ENCODE measurements at regions not wholly inside any gene's neighbourhood (a gene's known extent, or its start where the extent isn't known, plus 50 kb on each side); places are given as distances from the start of the nearest gene placed in this dataset.

- Histone ChIP-seq H3K4me1 (ENCODE audit: control insufficient read depth in 2 of 2, insufficient read depth in 2 of 2, low read length in 2 of 2) (no peaks in the 10 kb centered on the region), H3K9me3 (ENCODE audit: control insufficient read depth in 2 of 3, low read length in 3 of 3) (no peaks in the 10 kb centered on the region), H3K27ac (ENCODE audit: low read depth, low read length) (no peak overlapping the region), H3K4me3 (ENCODE audit: low read length) (no peak overlapping the region), H3K36me3 (ENCODE audit: control insufficient read depth in 2 of 3, insufficient read depth in 3 of 3, low read length in 3 of 3) (no peaks in the 10 kb centered on the region), H3K27me3 (ENCODE audit: control insufficient read depth in 2 of 2, insufficient read depth in 2 of 2, low read length in 2 of 2) (no peaks in the 10 kb centered on the region)
- DNase-seq: no peak
- Mint-ChIP-seq H3K9me3 (peaks cover 0 to 18% (median 4%) of the 10 kb centered on the region in 11 donors), H3K4me3 (no peak overlapping the region), H3K4me1 (no peaks in the 10 kb centered on the region), H3K36me3 (no peaks in the 10 kb centered on the region), H3K27ac (no peak overlapping the region), H3K27me3 (peaks cover 0 to 5% (median 3%) of the 10 kb centered on the region in 5 donors)
- intact Hi-C loops (cut with micrococcal nuclease): no loop called here
- POLR2A ChIA-PET: no interaction called here
- CTCF ChIA-PET: interaction anchor here (0.6 kb wide), 1 partner anchor 44 kb away, joined by 3 read pairs; no protein-coding TSS in a partner anchor
- ATAC-seq: no peak
These were observed 271.0 kb upstream of the COBL start for GRCh38 chr7:51587604-51588003.

- Mint-ChIP-seq H3K27ac (no peak overlapping the region), H3K9me3 (peaks cover 4 to 27% (median 14%) of the 10 kb centered on the region in 11 donors), H3K4me3 (no peak overlapping the region), H3K36me3 (no peaks in the 10 kb centered on the region), H3K4me1 (no peaks in the 10 kb centered on the region), H3K27me3 (no peaks in the 10 kb centered on the region)
- Histone ChIP-seq H3K4me1 (ENCODE audit: control insufficient read depth in 2 of 2, insufficient read depth in 2 of 2, low read length in 2 of 2) (no peaks in the 10 kb centered on the region), H3K4me3 (ENCODE audit: low read length) (no peak overlapping the region), H3K27ac (ENCODE audit: low read depth, low read length) (no peak overlapping the region), H3K9me3 (ENCODE audit: control insufficient read depth in 2 of 3, low read length in 3 of 3) (no peaks in the 10 kb centered on the region), H3K27me3 (ENCODE audit: control insufficient read depth in 2 of 2, insufficient read depth in 2 of 2, low read length in 2 of 2) (no peaks in the 10 kb centered on the region), H3K36me3 (ENCODE audit: control insufficient read depth in 2 of 3, insufficient read depth in 3 of 3, low read length in 3 of 3) (no peaks in the 10 kb centered on the region)
- no peak for DNase-seq
- no peak for ATAC-seq
- POLR2A ChIA-PET: no interaction called here
- intact Hi-C loops (cut with micrococcal nuclease): no loop called here
- CTCF ChIA-PET: interaction anchor here (0.5 kb wide), 1 partner anchor 32 kb away, joined by 3 read pairs; no protein-coding TSS in a partner anchor
These were observed 260.8 kb upstream of the COBL start for GRCh38 chr7:51577390-51577789.

- Histone ChIP-seq H3K36me3 (ENCODE audit: control insufficient read depth in 2 of 3, insufficient read depth in 3 of 3, low read length in 3 of 3) (no peaks in the 10 kb centered on the region), H3K4me1 (ENCODE audit: control insufficient read depth in 2 of 2, insufficient read depth in 2 of 2, low read length in 2 of 2) (no peaks in the 10 kb centered on the region), H3K9me3 (ENCODE audit: control insufficient read depth in 2 of 3, low read length in 3 of 3) (no peaks in the 10 kb centered on the region), H3K4me3 (ENCODE audit: low read length) (no peak overlapping the region), H3K27ac (ENCODE audit: low read depth, low read length) (no peak overlapping the region), H3K27me3 (ENCODE audit: control insufficient read depth in 2 of 2, insufficient read depth in 2 of 2, low read length in 2 of 2) (no peaks in the 10 kb centered on the region)
- no peak for ATAC-seq
- intact Hi-C loops (cut with micrococcal nuclease): no loop called here
- Mint-ChIP-seq H3K4me1 (no peaks in the 10 kb centered on the region), H3K9me3 (peaks cover 2 to 22% (median 13%) of the 10 kb centered on the region in 11 donors), H3K27me3 (no peaks in the 10 kb centered on the region), H3K36me3 (no peaks in the 10 kb centered on the region), H3K27ac (no peak overlapping the region), H3K4me3 (no peak overlapping the region)
- CTCF ChIA-PET: no interaction called here
- POLR2A ChIA-PET: no interaction called here
- no peak for DNase-seq
These were observed 253.0 kb upstream of the COBL start for GRCh38 chr7:51569581-51569980.

- POLR2A ChIA-PET: no interaction called here
- H3K36me3 ChIP-seq (ENCODE audit: control insufficient read depth in 2 of 3, insufficient read depth in 3 of 3, low read length in 3 of 3): no peaks in the 10 kb centered on the region
- H3K4me3 ChIP-seq (ENCODE audit: low read length): no peak overlapping the region
- CTCF ChIA-PET: no interaction called here
- H3K27me3 ChIP-seq (ENCODE audit: control insufficient read depth in 2 of 2, insufficient read depth in 2 of 2, low read length in 2 of 2): no peaks in the 10 kb centered on the region
- no peak for ATAC-seq
- Mint-ChIP-seq H3K36me3 (no peaks in the 10 kb centered on the region), H3K9me3 (peaks cover 2 to 20% (median 11%) of the 10 kb centered on the region in 11 donors), H3K4me3 (no peak overlapping the region), H3K27ac (no peak overlapping the region), H3K4me1 (no peaks in the 10 kb centered on the region), H3K27me3 (no peaks in the 10 kb centered on the region)
- H3K4me1 ChIP-seq (ENCODE audit: control insufficient read depth in 2 of 2, insufficient read depth in 2 of 2, low read length in 2 of 2): no peaks in the 10 kb centered on the region
- intact Hi-C loops (cut with micrococcal nuclease): no loop called here
- H3K27ac ChIP-seq (ENCODE audit: low read depth, low read length): no peak overlapping the region
- DNase-seq: no peak
- no peaks in the 10 kb centered on the region for H3K9me3 ChIP-seq (ENCODE audit: control insufficient read depth in 2 of 3, low read length in 3 of 3)
These were observed 252.6 kb upstream of the COBL start for GRCh38 chr7:51569176-51569575.

- Mint-ChIP-seq H3K27ac (no peak overlapping the region), H3K4me1 (no peaks in the 10 kb centered on the region), H3K9me3 (peaks cover 1 to 45% (median 20%) of the 10 kb centered on the region in 11 donors), H3K4me3 (no peak overlapping the region), H3K36me3 (peaks cover 0 to 4% (median 0%) of the 10 kb centered on the region in 5 donors), H3K27me3 (peaks cover 0 to 4% (median 0%) of the 10 kb centered on the region in 5 donors)
- ATAC-seq (no peak), DNase-seq (no peak)
- ChIA-PET POLR2A (no interaction called here), CTCF (no interaction called here)
- H3K27ac ChIP-seq (ENCODE audit: low read depth, low read length): no peak overlapping the region
- no peaks in the 10 kb centered on the region for H3K4me1 ChIP-seq (ENCODE audit: control insufficient read depth in 2 of 2, insufficient read depth in 2 of 2, low read length in 2 of 2)
- H3K4me3 ChIP-seq (ENCODE audit: low read length): no peak overlapping the region
- intact Hi-C loops (cut with micrococcal nuclease): no loop called here
- no peaks in the 10 kb centered on the region for H3K27me3 ChIP-seq (ENCODE audit: control insufficient read depth in 2 of 2, insufficient read depth in 2 of 2, low read length in 2 of 2)
- no peaks in the 10 kb centered on the region for H3K9me3 ChIP-seq (ENCODE audit: control insufficient read depth in 2 of 3, low read length in 3 of 3)
- H3K36me3 ChIP-seq (ENCODE audit: control insufficient read depth in 2 of 3, insufficient read depth in 3 of 3, low read length in 3 of 3): no peaks in the 10 kb centered on the region
These were observed 234.5 kb upstream of the COBL start for GRCh38 chr7:51551070-51551469.

- no peak overlapping the region for H3K27ac Mint-ChIP-seq
- DNase-seq (no peak), ATAC-seq (no peak)
- intact Hi-C loops (cut with micrococcal nuclease): no loop called here
- POLR2A ChIA-PET: no interaction called here
- no peaks in the 10 kb centered on the region for H3K27me3 ChIP-seq (ENCODE audit: control insufficient read depth in 2 of 2, insufficient read depth in 2 of 2, low read length in 2 of 2)
- H3K4me1 ChIP-seq (ENCODE audit: control insufficient read depth in 2 of 2, insufficient read depth in 2 of 2, low read length in 2 of 2): no peaks in the 10 kb centered on the region
- peaks cover 0 to 4% (median 0%) of the 10 kb centered on the region in 5 donors for H3K27me3 Mint-ChIP-seq
- no peak overlapping the region for H3K27ac ChIP-seq (ENCODE audit: low read depth, low read length)
- no peak overlapping the region for H3K4me3 ChIP-seq (ENCODE audit: low read length)
- CTCF ChIA-PET: no interaction called here
- H3K36me3 Mint-ChIP-seq: peaks cover 0 to 2% (median 0%) of the 10 kb centered on the region in 5 donors
- H3K9me3 ChIP-seq (ENCODE audit: control insufficient read depth in 2 of 3, low read length in 3 of 3): no peaks in the 10 kb centered on the region
- H3K36me3 ChIP-seq (ENCODE audit: control insufficient read depth in 2 of 3, insufficient read depth in 3 of 3, low read length in 3 of 3): no peaks in the 10 kb centered on the region
- peaks cover 4 to 31% (median 11%) of the 10 kb centered on the region in 11 donors for H3K9me3 Mint-ChIP-seq
- no peaks in the 10 kb centered on the region for H3K4me1 Mint-ChIP-seq
- H3K4me3 Mint-ChIP-seq: no peak overlapping the region
These were observed 228.5 kb upstream of the COBL start for GRCh38 chr7:51545131-51545530.

GRCh38 chr7:51543801-51544553 is 227.4 kb upstream of the COBL start:
- Histone ChIP-seq H3K27me3 (ENCODE audit: control insufficient read depth in 2 of 2, insufficient read depth in 2 of 2, low read length in 2 of 2) (no peaks in the 10 kb centered on the region), H3K36me3 (ENCODE audit: control insufficient read depth in 2 of 3, insufficient read depth in 3 of 3, low read length in 3 of 3) (no peaks in the 10 kb centered on the region), H3K4me1 (ENCODE audit: control insufficient read depth in 2 of 2, insufficient read depth in 2 of 2, low read length in 2 of 2) (no peaks in the 10 kb centered on the region), H3K9me3 (ENCODE audit: control insufficient read depth in 2 of 3, low read length in 3 of 3) (no peaks in the 10 kb centered on the region), H3K27ac (ENCODE audit: low read depth, low read length) (no peak overlapping the region), H3K4me3 (ENCODE audit: low read length) (no peak overlapping the region)
- Mint-ChIP-seq H3K4me1 (no peaks in the 10 kb centered on the region), H3K4me3 (no peak overlapping the region), H3K27ac (no peak overlapping the region), H3K27me3 (peaks cover 0 to 4% (median 0%) of the 10 kb centered on the region in 5 donors), H3K36me3 (no peaks in the 10 kb centered on the region), H3K9me3 (peaks cover 4 to 29% (median 11%) of the 10 kb centered on the region in 11 donors)
- intact Hi-C loops (cut with micrococcal nuclease): no loop called here
- ATAC-seq (no peak), DNase-seq (no peak)
- CTCF ChIA-PET: no interaction called here
- POLR2A ChIA-PET: no interaction called here
